Spleen (tissue), 11 donors: ENCODE measurements at regions not wholly inside any gene's neighbourhood (a gene's known extent, or its start where the extent isn't known, plus 50 kb on each side); places are given as distances from the start of the nearest gene placed in this dataset.

ENCODE experiments used
- DNase-seq: peaks from one replicate; pipeline ENCODE4 v3.0.0-alpha.2; 2020
- H3K27ac ChIP-seq, 8 donors: fragments of 200-600 bp; sonication (generic) in 7 of 8; 1 replicate in 4 of 8; 2 replicates in 4 of 8; pipeline versions ENCODE4 v1.5.0 to v1.8.0; 2016 to 2021; ENCODE audit warnings: inconsistent platforms in 4 of 8, mild to moderate bottlenecking in 4 of 8, moderate library complexity in 1 of 8
- H3K27me3 ChIP-seq, 7 donors: fragments of 200-600 bp; sonication (generic) in 6 of 7; replicated peaks in 1 of 7; 1 replicate in 4 of 7; 2 replicates in 3 of 7; pipeline versions ENCODE4 v1.5.0 to v1.8.0; 2016 to 2021; ENCODE audit warnings: inconsistent platforms in 3 of 7, mild to moderate bottlenecking in 1 of 7
- H3K36me3 ChIP-seq, 6 donors: fragments of 200-600 bp; sonication (generic) in 5 of 6; 1 replicate in 4 of 6; 2 replicates in 2 of 6; pipeline versions ENCODE4 v1.5.0 to v1.8.0; 2016 to 2021; ENCODE audit warnings: inconsistent platforms in 2 of 6
- H3K4me1 ChIP-seq, 6 donors: fragments of 200-600 bp; sonication (generic) in 5 of 6; 1 replicate in 3 of 6; 2 replicates in 3 of 6; pipeline versions ENCODE4 v1.5.0 to v1.8.0; 2016 to 2021; ENCODE audit warnings: inconsistent platforms in 3 of 6
- H3K4me3 ChIP-seq, 8 donors: fragments of 200-600 bp; sonication (generic) in 7 of 8; 1 replicate in 4 of 8; 2 replicates in 4 of 8; pipeline versions ENCODE4 v1.5.0 to v1.8.0; 2016 to 2021; ENCODE audit warnings: inconsistent platforms in 4 of 8, mild to moderate bottlenecking in 4 of 8, moderate library complexity in 2 of 8
- H3K9me3 ChIP-seq, 8 donors: fragments of 200-600 bp; sonication (generic) in 7 of 8; 1 replicate in 4 of 8; 2 replicates in 4 of 8; pipeline versions ENCODE4 v1.5.0 to v1.8.0; 2016 to 2021; ENCODE audit warnings: inconsistent platforms in 4 of 8
- POLR2A ChIP-seq, 3 donors: fragments of 450-650 bp; IDR thresholded peaks; one replicate each; pipeline ENCODE4 v1.5.1; 2017; ENCODE audit warnings: antibody characterized with exemption in 3 of 3, mild to moderate bottlenecking in 1 of 3
- POLR2AphosphoS5 ChIP-seq, 3 donors: sonication (generic); formaldehyde crosslinking; IDR thresholded peaks; one replicate each; pipeline ENCODE4 v1.5.1; 2017; ENCODE audit warnings: antibody characterized with exemption in 3 of 3
- WGBS, 5 donors: extraction: QIAGEN DNeasy Blood & Tissue Kit in 3 of 5; methylation state at CpG; one replicate each; pipeline versions ENCODE4 v1.1.5 to v1.1.7; 2013 to 2018; 5-methylcytosine and 5-hydroxymethylcytosine counted together
- intact Hi-C: fragments of 100-400 bp; cut with DNase I; formaldehyde crosslinking; loops from one replicate; pipeline ENCODE4 v1.15.0; 2023; ENCODE audit warnings: low total_unique reads
- TF ChIP-seq, protein P1 (sequence below), 11 experiments: fragments of 200-600 bp in 7 of 11; fragments of 450-650 bp in 4 of 11; sonication (generic) in 4 of 11; IDR thresholded peaks in 8 of 11; conservative IDR thresholded peaks in 3 of 11; 1 replicate in 7 of 11; 2 replicates in 4 of 11; pipeline versions ENCODE4 v1.4.0 to v1.8.0; 2016 to 2021; ENCODE audit warnings: antibody characterized with exemption in 11 of 11, inconsistent platforms in 4 of 11, mild to moderate bottlenecking in 1 of 11
- donor health status: healthy with polysubstance abuse.
- donor health status: DM: no; HTN: no; CAD: no; lungs with moderate emphysema.
- donor health status: DM: no; HTN: no; CAD: no.
- donor health status: Bipolar disorder and iron deficiency.
- donor health status: healthy.
- donor health status: DM: no; HTN: no; CAD: no.
- donor health status: DM: yes; HTN: yes; CAD: no.

- H3K4me3 ChIP-seq, result no peak overlapping the region
- no peaks in the 10 kb centered on the region for H3K27me3 ChIP-seq
- peaks cover 0 to 60% (median 6%) of the 10 kb centered on the region in 6 donors for H3K36me3 ChIP-seq
- intact Hi-C loops, result no loop called here
- no peak overlapping the region for H3K27ac ChIP-seq
- WGBS, 5 donors, result 87 to 95% (median 91%) methylated on average over 14 of the region's 14 CpGs
- H3K9me3 ChIP-seq, result no peaks in the 10 kb centered on the region
- no peaks in the 10 kb centered on the region for H3K4me1 ChIP-seq
- no peak for DNase-seq
- TF ChIP-seq POLR2AphosphoS5 (IDR thresholded peaks at IDR 0.05), result peak in 1 of 3 donors; percentile 38
- TF ChIP-seq, protein P1, sequence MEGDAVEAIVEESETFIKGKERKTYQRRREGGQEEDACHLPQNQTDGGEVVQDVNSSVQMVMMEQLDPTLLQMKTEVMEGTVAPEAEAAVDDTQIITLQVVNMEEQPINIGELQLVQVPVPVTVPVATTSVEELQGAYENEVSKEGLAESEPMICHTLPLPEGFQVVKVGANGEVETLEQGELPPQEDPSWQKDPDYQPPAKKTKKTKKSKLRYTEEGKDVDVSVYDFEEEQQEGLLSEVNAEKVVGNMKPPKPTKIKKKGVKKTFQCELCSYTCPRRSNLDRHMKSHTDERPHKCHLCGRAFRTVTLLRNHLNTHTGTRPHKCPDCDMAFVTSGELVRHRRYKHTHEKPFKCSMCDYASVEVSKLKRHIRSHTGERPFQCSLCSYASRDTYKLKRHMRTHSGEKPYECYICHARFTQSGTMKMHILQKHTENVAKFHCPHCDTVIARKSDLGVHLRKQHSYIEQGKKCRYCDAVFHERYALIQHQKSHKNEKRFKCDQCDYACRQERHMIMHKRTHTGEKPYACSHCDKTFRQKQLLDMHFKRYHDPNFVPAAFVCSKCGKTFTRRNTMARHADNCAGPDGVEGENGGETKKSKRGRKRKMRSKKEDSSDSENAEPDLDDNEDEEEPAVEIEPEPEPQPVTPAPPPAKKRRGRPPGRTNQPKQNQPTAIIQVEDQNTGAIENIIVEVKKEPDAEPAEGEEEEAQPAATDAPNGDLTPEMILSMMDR (IDR thresholded peaks at IDR 0.05 in 8 of 11, conservative IDR thresholded peaks at IDR 0.05 in 3 of 11), result no peak
Measured at GRCh38 chr14:105847400-105847799, 321.0 kb downstream of the TMEM121 start.

GRCh38 chr14:105848570-105848969 is 322.2 kb downstream of the TMEM121 start:
- H3K9me3 ChIP-seq, result no peaks in the 10 kb centered on the region
- no peak for TF ChIP-seq POLR2A (IDR thresholded peaks at IDR 0.05)
- TF ChIP-seq POLR2AphosphoS5 (IDR thresholded peaks at IDR 0.05), result no peak
- TF ChIP-seq, protein P1 (IDR thresholded peaks at IDR 0.05 in 8 of 11, conservative IDR thresholded peaks at IDR 0.05 in 3 of 11), result no peak
- no peaks in the 10 kb centered on the region for H3K4me1 ChIP-seq
- H3K27ac ChIP-seq, result no peak overlapping the region
- H3K27me3 ChIP-seq, result no peaks in the 10 kb centered on the region
- DNase-seq, result no peak
- peaks cover 0 to 60% (median 9%) of the 10 kb centered on the region in 6 donors for H3K36me3 ChIP-seq
- intact Hi-C loops, result no loop called here
- no peak overlapping the region for H3K4me3 ChIP-seq
- 71 to 90% (median 81%) methylated on average over 2 of the region's 2 CpGs for WGBS, 5 donors

- WGBS, 5 donors, result 74 to 89% (median 79%) methylated on average over 4 to 11 of the region's 11 CpGs
- Histone ChIP-seq H3K36me3 (peaks cover 0 to 60% (median 8%) of the 10 kb centered on the region in 6 donors), H3K4me1 (peaks cover 0 to 12% (median 3%) of the 10 kb centered on the region in 6 donors), H3K4me3 (no peak overlapping the region), H3K27me3 (no peaks in the 10 kb centered on the region), H3K9me3 (no peaks in the 10 kb centered on the region), H3K27ac (no peak overlapping the region)
- TF ChIP-seq POLR2A (IDR thresholded peaks at IDR 0.05) (no peak), POLR2AphosphoS5 (IDR thresholded peaks at IDR 0.05) (peak in 1 of 3 donors; percentile 27)
- intact Hi-C loops, result no loop called here
- peak; percentile 74 for DNase-seq
Measured at GRCh38 chr14:105849933-105850626, 323.7 kb downstream of the TMEM121 start.

DNA sequence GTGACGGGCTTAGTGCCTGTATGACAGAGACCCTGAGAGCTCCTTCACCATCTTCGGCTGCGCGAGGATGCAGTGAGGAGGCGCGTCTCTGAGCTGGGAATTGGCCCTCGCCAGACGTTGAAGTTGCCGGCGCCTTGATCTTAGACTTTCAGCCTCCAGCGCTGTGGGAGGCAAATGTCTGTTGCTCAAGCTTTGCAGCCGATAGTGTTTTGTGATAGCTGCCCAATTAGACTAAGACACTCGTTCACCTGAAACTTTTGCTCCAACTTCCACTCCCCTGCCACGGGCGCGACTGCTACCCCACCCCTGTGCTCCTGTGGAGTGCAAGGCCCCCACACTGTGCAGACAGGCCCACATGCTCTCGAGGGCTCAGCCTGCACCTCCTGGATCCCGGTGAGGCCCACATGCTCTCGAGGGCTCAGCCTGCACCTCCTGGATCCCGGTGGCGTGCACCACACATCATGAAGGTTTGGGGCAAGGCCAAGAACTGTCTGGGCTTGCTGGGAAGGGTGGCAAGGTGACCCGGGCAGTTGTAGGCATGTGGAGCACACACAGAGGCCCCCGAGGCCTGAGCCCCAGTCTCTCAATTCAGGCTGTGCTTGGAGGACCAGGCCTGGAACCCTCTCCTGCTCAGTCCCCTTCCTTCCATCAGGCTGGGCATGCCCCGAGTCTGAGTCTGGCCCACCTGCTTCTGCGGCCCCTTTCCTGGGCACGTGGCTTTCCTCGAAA is 324.6 kb downstream of the TMEM121 start:
- Histone ChIP-seq H3K9me3 (no peaks in the 10 kb centered on the region), H3K4me1 (peaks cover 0 to 21% (median 7%) of the 10 kb centered on the region in 6 donors), H3K27ac (no peak overlapping the region), H3K4me3 (no peak overlapping the region), H3K27me3 (no peaks in the 10 kb centered on the region), H3K36me3 (peaks cover 0 to 60% (median 9%) of the 10 kb centered on the region in 6 donors)
- WGBS, 5 donors, result 86 to 90% (median 88%) methylated on average over 21 to 27 of the region's 27 CpGs
- TF ChIP-seq POLR2A (IDR thresholded peaks at IDR 0.05), result no peak
- TF ChIP-seq POLR2AphosphoS5 (IDR thresholded peaks at IDR 0.05), result peak; percentile 52 to 77 (median 73)
- intact Hi-C loops, result no loop called here
- peak; percentile 74 for DNase-seq
